HEK293T (cell line): ENCODE measurements at regions not wholly inside any gene's neighbourhood (a gene's known extent, or its start where the extent isn't known, plus 50 kb on each side); places are given as distances from the start of the nearest gene placed in this dataset.
"Not testable (repeated sequence)": the region's sequence is repeated elsewhere in the genome, so short reads cannot be mapped to it uniquely, and the experiment has no call there.

Experiments used
- CTCF ChIA-PET: fragments of 350-600 bp; formaldehyde crosslinking; extraction: SDS; loops from one replicate; lab custom pipeline; 2021; ENCODE audit warnings: antibody characterized with exemption, inconsistent platforms; lab: Yijun Ruan, JAX
- POLR2A ChIA-PET: fragments of 350-600 bp; formaldehyde crosslinking; extraction: SDS; loops from one replicate; lab custom pipeline; 2020; ENCODE audit warnings: antibody characterized with exemption, inconsistent platforms; lab: Yijun Ruan, JAX
- DNase-seq: peaks from one replicate; pipeline ENCODE4 v3.0.0; 2012; ENCODE audit warnings: mixed read lengths; ENCODE audit errors: extremely low spot score
- ARNT ChIP-seq: fragments of 450-650 bp; IDR thresholded peaks from 2 replicates; pipeline ENCODE4 v1.6.1; 2017; ENCODE audit warnings: mild to moderate bottlenecking
- BHLHE40 ChIP-seq: fragments of 450-650 bp; IDR thresholded peaks from 2 replicates; pipeline ENCODE4 v1.6.1; 2016; ENCODE audit warnings: mild to moderate bottlenecking, moderate library complexity, borderline replicate concordance
- CTBP1 ChIP-seq: fragments of 450-650 bp; IDR thresholded peaks from 2 replicates; pipeline ENCODE4 v1.6.1; 2016; ENCODE audit warnings: borderline replicate concordance
- ELF4 ChIP-seq: fragments of 450-650 bp; IDR thresholded peaks from 2 replicates; pipeline ENCODE4 v1.6.1; 2017; ENCODE audit warnings: antibody characterized with exemption
- FOXA1 ChIP-seq: fragments of 450-650 bp; IDR thresholded peaks from 2 replicates; pipeline ENCODE4 v1.6.1; 2016; ENCODE audit warnings: mild to moderate bottlenecking
- FOXK2 ChIP-seq: fragments of 450-650 bp; IDR thresholded peaks from 2 replicates; pipeline ENCODE4 v1.6.1; 2016; ENCODE audit warnings: mild to moderate bottlenecking
- FOXM1 ChIP-seq: fragments of 450-650 bp; IDR thresholded peaks from 2 replicates; pipeline ENCODE4 v1.6.1; 2017; ENCODE audit warnings: mild to moderate bottlenecking, borderline replicate concordance
- HDGF ChIP-seq: fragments of 450-650 bp; IDR thresholded peaks from 2 replicates; pipeline ENCODE4 v1.6.1; 2017; ENCODE audit warnings: antibody characterized with exemption, borderline replicate concordance
- L3MBTL2 ChIP-seq: fragments of 450-650 bp; conservative IDR thresholded peaks from 2 replicates; pipeline ENCODE4 v1.6.1; 2016; ENCODE audit warnings: mild to moderate bottlenecking
- LEF1 ChIP-seq: fragments of 450-650 bp; IDR thresholded peaks from 2 replicates; pipeline ENCODE4 v1.6.1; 2017; ENCODE audit warnings: mild to moderate bottlenecking, borderline replicate concordance
- NFRKB ChIP-seq: fragments of 450-650 bp; IDR thresholded peaks from 2 replicates; pipeline ENCODE4 v1.6.1; 2016; ENCODE audit warnings: mild to moderate bottlenecking, moderate library complexity
- SP1 ChIP-seq: fragments of 450-650 bp; IDR thresholded peaks from 2 replicates; pipeline ENCODE4 v1.6.1; 2017
- SUZ12 ChIP-seq: fragments of 450-650 bp; IDR thresholded peaks from 2 replicates; pipeline ENCODE4 v1.6.1; 2016; ENCODE audit warnings: mild to moderate bottlenecking
- TARDBP ChIP-seq: fragments of 450-650 bp; IDR thresholded peaks from 2 replicates; pipeline ENCODE4 v1.6.1; 2016
- ZNF384 ChIP-seq: fragments of 450-650 bp; IDR thresholded peaks from 2 replicates; pipeline ENCODE4 v1.6.1; 2016
- TF ChIP-seq, protein P1 (sequence below): fragments of 450-650 bp; IDR thresholded peaks from 2 replicates; pipeline ENCODE4 v1.6.1; 2016

DNA sequence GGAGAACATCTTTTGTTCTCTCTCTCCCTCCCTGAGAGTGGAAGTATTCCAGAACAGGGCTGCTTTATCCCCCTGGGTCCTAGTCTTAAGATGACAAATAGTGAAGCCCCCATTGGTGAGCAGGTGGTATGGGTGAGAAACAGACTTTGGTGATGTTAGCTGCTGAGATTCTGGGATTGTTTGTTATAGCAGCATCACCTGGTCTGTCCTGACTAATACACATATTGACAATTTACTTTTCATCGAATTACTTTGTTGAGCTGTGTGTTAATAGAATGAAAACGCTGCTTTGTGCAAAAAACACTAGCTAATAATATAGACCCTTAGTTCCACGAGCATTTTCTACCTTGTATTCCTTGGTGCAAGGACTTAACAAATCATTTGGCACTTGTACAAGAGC, 133.5 kb downstream of the ASMT start:
- DNase-seq = no peak
- CTCF ChIA-PET = no interaction called here
- TF ChIP-seq SUZ12 (no peak), ARNT (no peak), TARDBP (no peak), LEF1 (no peak), FOXK2 (no peak), NFRKB (no peak), SP1 (no peak), FOXM1 (no peak), FOXA1 (no peak), ELF4 (no peak), BHLHE40 (no peak), HDGF (no peak), L3MBTL2 (no peak), CTBP1 (no peak), ZNF384 (no peak)
- TF ChIP-seq, protein P1, sequence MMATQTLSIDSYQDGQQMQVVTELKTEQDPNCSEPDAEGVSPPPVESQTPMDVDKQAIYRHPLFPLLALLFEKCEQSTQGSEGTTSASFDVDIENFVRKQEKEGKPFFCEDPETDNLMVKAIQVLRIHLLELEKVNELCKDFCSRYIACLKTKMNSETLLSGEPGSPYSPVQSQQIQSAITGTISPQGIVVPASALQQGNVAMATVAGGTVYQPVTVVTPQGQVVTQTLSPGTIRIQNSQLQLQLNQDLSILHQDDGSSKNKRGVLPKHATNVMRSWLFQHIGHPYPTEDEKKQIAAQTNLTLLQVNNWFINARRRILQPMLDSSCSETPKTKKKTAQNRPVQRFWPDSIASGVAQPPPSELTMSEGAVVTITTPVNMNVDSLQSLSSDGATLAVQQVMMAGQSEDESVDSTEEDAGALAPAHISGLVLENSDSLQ = no peak
- POLR2A ChIA-PET = no interaction called here

DNA sequence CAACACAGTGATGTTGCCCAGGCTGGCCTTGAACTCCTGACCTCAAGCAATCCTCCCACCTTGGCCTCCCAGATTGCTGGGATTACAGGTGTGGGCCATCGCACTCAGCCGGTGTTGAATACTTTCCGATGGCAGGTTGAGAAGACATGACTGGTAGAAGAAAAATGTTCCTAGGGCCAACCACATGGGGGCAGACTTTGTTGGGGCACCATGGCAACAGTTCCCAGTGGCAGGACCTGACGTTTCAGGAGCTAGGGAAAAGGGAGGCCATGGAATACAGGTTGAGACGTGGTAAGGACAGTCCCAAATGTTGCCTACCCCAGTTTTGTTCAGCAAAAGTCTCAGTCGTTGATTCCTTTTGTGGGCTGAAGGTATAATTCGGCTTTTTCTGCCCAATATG, 134.6 kb downstream of the ASMT start:
- ChIA-PET POLR2A (no interaction called here), CTCF (no interaction called here)
- TF ChIP-seq L3MBTL2 = no peak
- no peak for TF ChIP-seq ZNF384
- TF ChIP-seq SUZ12 = no peak
- TF ChIP-seq FOXK2 = no peak
- no peak for TF ChIP-seq NFRKB
- no peak for TF ChIP-seq BHLHE40
- DNase-seq = no peak

DNA sequence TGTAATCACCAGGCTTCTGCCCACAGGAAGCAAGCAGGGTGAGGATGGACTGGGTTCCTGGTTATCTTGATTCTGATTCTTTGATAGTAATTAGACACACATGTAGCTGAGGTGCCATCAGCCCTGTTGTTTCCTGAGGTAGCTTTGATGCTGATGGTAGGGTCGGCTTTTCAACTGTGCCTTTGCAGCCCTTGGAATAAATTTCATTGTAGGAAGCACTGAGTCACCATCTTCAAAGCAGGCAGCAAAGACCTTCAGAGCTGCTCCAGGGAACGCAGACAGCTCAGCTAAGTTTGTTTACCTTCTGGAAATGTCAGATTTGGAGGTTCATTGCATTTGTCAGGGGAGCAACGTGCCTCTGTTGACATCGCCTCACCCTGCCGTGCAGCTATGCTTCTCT, 135.4 kb downstream of the ASMT start:
- no peak for TF ChIP-seq BHLHE40
- TF ChIP-seq SP1 = no peak
- no peak for TF ChIP-seq LEF1
- no peak for TF ChIP-seq L3MBTL2
- TF ChIP-seq ELF4 = no peak
- TF ChIP-seq SUZ12 = no peak
- TF ChIP-seq CTBP1 = no peak
- TF ChIP-seq FOXK2 = no peak
- TF ChIP-seq TARDBP = no peak
- no peak for TF ChIP-seq NFRKB
- TF ChIP-seq FOXA1 = no peak
- TF ChIP-seq FOXM1 = no peak
- no peak for TF ChIP-seq HDGF
- TF ChIP-seq ZNF384 = no peak
- ChIA-PET CTCF (no interaction called here), POLR2A (no interaction called here)
- DNase-seq = no peak

DNA sequence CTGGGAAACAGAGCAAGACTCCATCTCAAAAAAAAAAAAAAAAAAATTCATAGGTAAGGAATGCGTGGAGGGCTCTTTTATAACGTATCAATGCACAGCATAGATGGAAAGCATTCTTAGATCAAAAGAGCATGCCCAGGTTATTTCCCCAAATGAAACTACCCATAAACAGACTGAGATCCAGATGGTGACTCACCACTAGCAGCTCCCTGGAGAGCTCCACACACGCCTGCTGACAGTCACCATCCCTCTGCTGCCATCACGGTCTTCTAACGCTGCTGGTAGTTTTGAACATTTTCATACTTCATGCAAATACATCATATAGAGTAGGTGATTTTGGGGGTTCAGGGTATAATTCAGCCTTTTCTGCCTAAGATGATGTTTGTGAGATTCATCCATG, 136.9 kb downstream of the ASMT start:
- no peak for DNase-seq
- ChIA-PET CTCF (no interaction called here), POLR2A (no interaction called here)
- TF ChIP-seq BHLHE40 (no peak), TARDBP (no peak), ZNF384 (no peak), HDGF (no peak), CTBP1 (no peak), SP1 (no peak), SUZ12 (no peak), FOXK2 (no peak), L3MBTL2 (no peak), ARNT (no peak), ELF4 (no peak), LEF1 (no peak), NFRKB (no peak), FOXA1 (no peak), FOXM1 (no peak)
- TF ChIP-seq, protein P1 = no peak

DNA sequence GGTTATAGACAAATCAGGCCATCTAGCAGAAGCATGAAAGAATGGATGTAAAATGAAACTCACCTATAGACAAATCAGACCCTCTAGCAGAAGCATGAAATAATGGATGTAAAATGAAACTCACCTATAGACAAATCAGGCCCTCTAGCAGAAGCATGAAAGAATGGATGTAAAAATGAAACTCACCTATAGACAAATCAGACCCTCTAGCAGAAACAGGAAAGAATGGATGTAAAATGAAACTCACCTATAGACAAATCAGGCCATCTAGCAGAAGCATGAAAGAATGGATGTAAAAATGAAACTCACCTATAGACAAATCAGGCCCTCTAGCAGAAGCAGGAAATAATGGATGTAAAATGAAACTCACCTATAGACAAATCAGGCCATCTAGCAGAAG, 137.9 kb downstream of the ASMT start:
- DNase-seq, CTCF ChIA-PET, POLR2A ChIA-PET: not testable (repeated sequence)

DNA sequence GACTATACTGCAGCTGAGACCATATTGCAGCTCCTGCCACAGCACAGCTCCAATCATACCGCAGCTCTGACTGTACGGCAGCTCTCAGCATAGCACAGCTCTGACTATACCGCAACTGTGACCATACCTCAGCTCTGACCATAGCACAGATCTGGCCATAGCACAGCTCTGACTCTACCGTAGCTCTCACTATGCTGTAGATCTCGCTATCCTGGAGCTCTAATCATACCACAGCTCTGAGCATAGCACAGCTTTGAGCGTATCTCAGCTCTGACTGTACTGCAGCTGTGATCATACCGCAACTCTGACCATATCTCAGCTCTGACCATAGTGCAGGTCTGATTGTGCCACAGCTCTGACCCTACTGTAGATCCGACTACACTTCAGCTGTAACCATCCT, 139.2 kb downstream of the ASMT start:
- CTCF ChIA-PET = no interaction called here
- TF ChIP-seq NFRKB (no peak), FOXM1 (no peak), FOXA1 (no peak), ZNF384 (no peak), FOXK2 (no peak), HDGF (no peak), L3MBTL2 (no peak), ARNT (no peak), TARDBP (no peak), LEF1 (no peak), ELF4 (no peak), SP1 (no peak), SUZ12 (no peak), CTBP1 (no peak), BHLHE40 (no peak)
- TF ChIP-seq, protein P1 = no peak
- no peak for DNase-seq
- POLR2A ChIA-PET = no interaction called here
